T-helper 1 cell (primary cell): ENCODE measurements at regions not wholly inside any gene's neighbourhood (a gene's known extent, or its start where the extent isn't known, plus 50 kb on each side); places are given as distances from the start of the nearest gene placed in this dataset.

Experiments
- DNase-seq, 5 donors: peaks; one replicate each; pipeline ENCODE4 v3.0.0-alpha.2; 2012 to 2020

- DNase-seq: no peak
These were observed 178.2 kb upstream of the HS3ST5 start for GRCh38 chr6:114520976-114521375.

GRCh38 chr6:114514170-114514569, 171.3 kb upstream of the HS3ST5 start:
- DNase-seq: no peak

- no peak for DNase-seq
These were observed 128.6 kb upstream of the HS3ST5 start for GRCh38 chr6:114471450-114471849.

GRCh38 chr6:114467931-114468330, 125.1 kb upstream of the HS3ST5 start:
- no peak for DNase-seq

- no peak for DNase-seq
These were observed 122.7 kb upstream of the HS3ST5 start for GRCh38 chr6:114465511-114465910.

GRCh38 chr6:114453737-114454276, 111.0 kb upstream of the HS3ST5 start:
- DNase-seq: no peak

GRCh38 chr6:114452785-114453401, 110.1 kb upstream of the HS3ST5 start:
- no peak for DNase-seq

GRCh38 chr6:114450631-114451030, 107.8 kb upstream of the HS3ST5 start:
- DNase-seq: no peak

GRCh38 chr6:114449659-114450058, 106.8 kb upstream of the HS3ST5 start:
- DNase-seq: no peak

- DNase-seq: no peak
These were observed 103.5 kb upstream of the HS3ST5 start for GRCh38 chr6:114446342-114446741.

GRCh38 chr6:114445846-114446245, 103.0 kb upstream of the HS3ST5 start:
- no peak for DNase-seq

- DNase-seq: no peak
These were observed 96.6 kb upstream of the HS3ST5 start for GRCh38 chr6:114439411-114439810.

- DNase-seq: no peak
These were observed 94.4 kb upstream of the HS3ST5 start for GRCh38 chr6:114437235-114437634.

GRCh38 chr6:114436691-114437090, 93.9 kb upstream of the HS3ST5 start:
- DNase-seq: no peak

GRCh38 chr6:114435985-114436384, 93.2 kb upstream of the HS3ST5 start:
- no peak for DNase-seq

GRCh38 chr6:114432400-114432799, 89.6 kb upstream of the HS3ST5 start:
- no peak for DNase-seq

GRCh38 chr6:114431641-114432040, 88.8 kb upstream of the HS3ST5 start:
- no peak for DNase-seq

GRCh38 chr6:114430534-114431124, 87.8 kb upstream of the HS3ST5 start:
- no peak for DNase-seq

GRCh38 chr6:114428341-114428740, 85.5 kb upstream of the HS3ST5 start:
- no peak for DNase-seq

- DNase-seq: no peak
These were observed 78.4 kb upstream of the HS3ST5 start for GRCh38 chr6:114421199-114421598.

- no peak for DNase-seq
These were observed 76.4 kb upstream of the HS3ST5 start for GRCh38 chr6:114419175-114419574.

GRCh38 chr6:114418304-114418972, 75.6 kb upstream of the HS3ST5 start:
- DNase-seq: no peak

GRCh38 chr6:114407426-114408035, 64.7 kb upstream of the HS3ST5 start:
- no peak for DNase-seq
